HEK293 (cell line): ENCODE measurements at regions not wholly inside any gene's neighbourhood (a gene's known extent, or its start where the extent isn't known, plus 50 kb on each side); places are given as distances from the start of the nearest gene placed in this dataset.
"Not testable (repeated sequence)": the region's sequence is repeated elsewhere in the genome, so short reads cannot be mapped to it uniquely, and the experiment has no call there.

ENCODE experiments used
- CTCF ChIA-PET: fragments of 350-600 bp; formaldehyde crosslinking; extraction: SDS; loops from one replicate; lab custom pipeline; 2021; ENCODE audit warnings: antibody characterized with exemption; lab: Yijun Ruan, JAX
- POLR2A ChIA-PET: fragments of 300-600 bp; formaldehyde crosslinking; extraction: SDS; loops from one replicate; lab custom pipeline; 2020; ENCODE audit warnings: antibody characterized with exemption, inconsistent platforms; lab: Yijun Ruan, JAX
- H3K27ac ChIP-seq: fragments of 200-500 bp; sonication (Bioruptor generic); 2 replicates; pipeline ENCODE4 v1.5.1; 2014; ENCODE audit warnings: low read depth, low read length, control low read depth, inconsistent platforms; ENCODE audit errors: extremely low read depth
- H3K36me3 ChIP-seq, 2 experiments: fragments of 200-500 bp in 1 of 2; sonication (Bioruptor generic) in 1 of 2; 1 replicate in 1 of 2; 2 replicates in 1 of 2; pipeline ENCODE4 v1.5.1; 2014 to 2017; ENCODE audit warnings: inconsistent platforms in 2 of 2, low read length in 2 of 2; ENCODE audit not compliant: control insufficient read depth in 2 of 2, insufficient read depth in 1 of 2
- H3K4me1 ChIP-seq: fragments of 200-500 bp; sonication (Bioruptor generic); 2 replicates; pipeline ENCODE4 v1.5.1; 2014; ENCODE audit warnings: mild to moderate bottlenecking, low read length, inconsistent platforms; ENCODE audit not compliant: control insufficient read depth, insufficient read depth
- H3K4me3 ChIP-seq: 2 replicates; pipeline ENCODE4 v1.5.1; 2011; ENCODE audit warnings: low read depth, mild to moderate bottlenecking, control low read depth, low read length, moderate library complexity
- H3K9me3 ChIP-seq: fragments of 200-500 bp; sonication (Bioruptor generic); 2 replicates; pipeline ENCODE4 v1.5.1; 2014; ENCODE audit warnings: low read depth, low read length, inconsistent platforms; ENCODE audit not compliant: control insufficient read depth, insufficient read depth
- GLI4 ChIP-seq: fragments of 450-650 bp; formaldehyde crosslinking; IDR thresholded peaks from 2 replicates; pipeline ENCODE4 v1.5.1; 2016; ENCODE audit warnings: missing biosample characterization, missing genetic modification characterization
- PRDM1 ChIP-seq: fragments of 450-650 bp; formaldehyde crosslinking; IDR thresholded peaks from 2 replicates; pipeline ENCODE4; 2016; ENCODE audit warnings: missing biosample characterization, missing genetic modification characterization
- ZBTB21 ChIP-seq: fragments of 450-650 bp; formaldehyde crosslinking; IDR thresholded peaks from 2 replicates; pipeline ENCODE4 v1.5.1; 2017; ENCODE audit warnings: missing biosample characterization, missing genetic modification characterization
- ZFP37 ChIP-seq: fragments of 450-650 bp; formaldehyde crosslinking; IDR thresholded peaks from 2 replicates; pipeline ENCODE4 v1.5.1; 2016; ENCODE audit warnings: missing biosample characterization, missing genetic modification characterization
- ZNF112 ChIP-seq: fragments of 450-650 bp; formaldehyde crosslinking; IDR thresholded peaks from 2 replicates; pipeline ENCODE4 v1.5.0; 2017; ENCODE audit warnings: missing biosample characterization, missing genetic modification characterization
- ZNF121 ChIP-seq: fragments of 450-650 bp; formaldehyde crosslinking; IDR thresholded peaks from 2 replicates; pipeline ENCODE4 v1.5.1; 2016; ENCODE audit warnings: missing biosample characterization, missing genetic modification characterization
- ZNF140 ChIP-seq: fragments of 450-650 bp; formaldehyde crosslinking; IDR thresholded peaks from 2 replicates; pipeline ENCODE4 v1.5.1; 2016; ENCODE audit warnings: missing biosample characterization, missing genetic modification characterization
- ZNF175 ChIP-seq: fragments of 450-650 bp; formaldehyde crosslinking; IDR thresholded peaks from 2 replicates; pipeline ENCODE4 v1.5.1; 2016; ENCODE audit warnings: missing biosample characterization, missing genetic modification characterization
- ZNF223 ChIP-seq: fragments of 450-650 bp; formaldehyde crosslinking; IDR thresholded peaks from 2 replicates; pipeline ENCODE4 v1.5.1; 2016; ENCODE audit warnings: missing biosample characterization, missing genetic modification characterization
- ZNF274 ChIP-seq, 2 experiments: fragments of 200-500 bp in 1 of 2; fragments of 450-650 bp in 1 of 2; sonication (Bioruptor generic) in 1 of 2; formaldehyde crosslinking in 1 of 2; IDR thresholded peaks; 2 replicates each; pipeline versions ENCODE4 v1.5.1 to v1.6.1; 2014 to 2016; ENCODE audit warnings: borderline replicate concordance in 1 of 2, inconsistent platforms in 1 of 2, low read length in 1 of 2, missing biosample characterization in 1 of 2, missing genetic modification characterization in 1 of 2
- ZNF394 ChIP-seq: fragments of 450-650 bp; formaldehyde crosslinking; IDR thresholded peaks from 2 replicates; pipeline ENCODE4 v1.5.1; 2016; ENCODE audit warnings: missing biosample characterization, missing genetic modification characterization, mild to moderate bottlenecking, moderate library complexity, borderline replicate concordance
- ZNF426 ChIP-seq: fragments of 450-650 bp; formaldehyde crosslinking; IDR thresholded peaks from 2 replicates; pipeline ENCODE4 v1.5.1; 2017; ENCODE audit warnings: missing biosample characterization, missing genetic modification characterization, mild to moderate bottlenecking, inconsistent platforms, moderate library complexity
- ZNF529 ChIP-seq: fragments of 450-650 bp; formaldehyde crosslinking; IDR thresholded peaks from 2 replicates; pipeline ENCODE4 v1.5.1; 2017; ENCODE audit warnings: missing genetic modification characterization, missing biosample characterization; ENCODE audit not compliant: insufficient replicate concordance
- ZNF555 ChIP-seq: fragments of 450-650 bp; formaldehyde crosslinking; conservative IDR thresholded peaks from 2 replicates; pipeline ENCODE4 v1.5.1; 2017; ENCODE audit warnings: missing biosample characterization, mild to moderate bottlenecking, missing genetic modification characterization, inconsistent platforms
- ZNF623 ChIP-seq: fragments of 450-650 bp; formaldehyde crosslinking; IDR thresholded peaks from 2 replicates; pipeline ENCODE4 v1.5.1; 2016; ENCODE audit warnings: missing biosample characterization, missing genetic modification characterization
- ZNF747 ChIP-seq: fragments of 450-650 bp; formaldehyde crosslinking; IDR thresholded peaks from 2 replicates; pipeline ENCODE4 v1.5.1; 2016; ENCODE audit warnings: missing biosample characterization, missing genetic modification characterization
- ZNF76 ChIP-seq: fragments of 450-650 bp; formaldehyde crosslinking; IDR thresholded peaks from 2 replicates; pipeline ENCODE4; 2016; ENCODE audit warnings: low read depth, missing biosample characterization, missing genetic modification characterization, borderline replicate concordance
- TF ChIP-seq, protein P1 (sequence below): fragments of 450-650 bp; formaldehyde crosslinking; IDR thresholded peaks from 2 replicates; pipeline ENCODE4 v1.5.1; 2016; ENCODE audit warnings: missing biosample characterization, missing genetic modification characterization
- TF ChIP-seq, protein P2 (sequence below): fragments of 450-650 bp; formaldehyde crosslinking; IDR thresholded peaks from 2 replicates; pipeline ENCODE4 v1.5.1; 2016; ENCODE audit warnings: missing biosample characterization, missing genetic modification characterization
- TF ChIP-seq, protein P3 (sequence below): fragments of 450-650 bp; formaldehyde crosslinking; IDR thresholded peaks from 2 replicates; pipeline ENCODE4 v1.5.1; 2016; ENCODE audit warnings: missing biosample characterization, missing genetic modification characterization
- TF ChIP-seq, protein P4 (sequence below): fragments of 450-650 bp; formaldehyde crosslinking; conservative IDR thresholded peaks from 2 replicates; pipeline ENCODE4 v1.5.1; 2016; ENCODE audit warnings: low read depth, missing biosample characterization, missing genetic modification characterization

- TF ChIP-seq GLI4 (tag by site-specific recombination) = no peak
- TF ChIP-seq, protein P1, sequence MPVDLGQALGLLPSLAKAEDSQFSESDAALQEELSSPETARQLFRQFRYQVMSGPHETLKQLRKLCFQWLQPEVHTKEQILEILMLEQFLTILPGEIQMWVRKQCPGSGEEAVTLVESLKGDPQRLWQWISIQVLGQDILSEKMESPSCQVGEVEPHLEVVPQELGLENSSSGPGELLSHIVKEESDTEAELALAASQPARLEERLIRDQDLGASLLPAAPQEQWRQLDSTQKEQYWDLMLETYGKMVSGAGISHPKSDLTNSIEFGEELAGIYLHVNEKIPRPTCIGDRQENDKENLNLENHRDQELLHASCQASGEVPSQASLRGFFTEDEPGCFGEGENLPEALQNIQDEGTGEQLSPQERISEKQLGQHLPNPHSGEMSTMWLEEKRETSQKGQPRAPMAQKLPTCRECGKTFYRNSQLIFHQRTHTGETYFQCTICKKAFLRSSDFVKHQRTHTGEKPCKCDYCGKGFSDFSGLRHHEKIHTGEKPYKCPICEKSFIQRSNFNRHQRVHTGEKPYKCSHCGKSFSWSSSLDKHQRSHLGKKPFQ = no peak
Observed at GRCh38 chr10:38212460-38212859, 118.3 kb downstream of the ZNF37A start (continued).

GRCh38 chr10:38226385-38226784 is 132.2 kb downstream of the ZNF37A start:
- H3K27ac ChIP-seq = no peak overlapping the region
- POLR2A ChIA-PET = no interaction called here
- H3K36me3 ChIP-seq = no peaks in the 10 kb centered on the region
- H3K4me1 ChIP-seq = no peaks in the 10 kb centered on the region
- CTCF ChIA-PET = no interaction called here
- H3K9me3 ChIP-seq = no peaks in the 10 kb centered on the region
- TF ChIP-seq, protein P2, sequence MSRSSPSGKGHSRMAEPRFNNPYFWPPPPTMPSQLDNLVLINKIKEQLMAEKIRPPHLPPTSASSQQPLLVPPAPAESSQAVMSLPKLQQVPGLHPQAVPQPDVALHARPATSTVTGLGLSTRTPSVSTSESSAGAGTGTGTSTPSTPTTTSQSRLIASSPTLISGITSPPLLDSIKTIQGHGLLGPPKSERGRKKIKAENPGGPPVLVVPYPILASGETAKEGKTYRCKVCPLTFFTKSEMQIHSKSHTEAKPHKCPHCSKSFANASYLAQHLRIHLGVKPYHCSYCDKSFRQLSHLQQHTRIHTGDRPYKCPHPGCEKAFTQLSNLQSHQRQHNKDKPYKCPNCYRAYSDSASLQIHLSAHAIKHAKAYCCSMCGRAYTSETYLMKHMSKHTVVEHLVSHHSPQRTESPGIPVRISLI (tag by site-specific recombination) = no peak
- TF ChIP-seq ZNF223 (tag by site-specific recombination) (no peak), ZNF175 (tag by site-specific recombination) (no peak), ZNF140 (tag by site-specific recombination) (no peak), ZNF121 (no peak), ZNF112 (tag by site-specific recombination) (no peak)
- H3K4me3 ChIP-seq = no peak overlapping the region

- no peaks in the 10 kb centered on the region for H3K9me3 ChIP-seq
- POLR2A ChIA-PET = no interaction called here
- H3K4me3 ChIP-seq = no peak overlapping the region
- no peak overlapping the region for H3K27ac ChIP-seq
- no peaks in the 10 kb centered on the region for H3K4me1 ChIP-seq
- TF ChIP-seq ZFP37 (no peak), ZNF623 (tag by site-specific recombination) (peak; percentile 29; the same call in 1 of the 2 replicates), ZBTB21 (tag by site-specific recombination) (no peak), ZNF529 (no peak), ZNF394 (tag by site-specific recombination) (peak; percentile 72; the same call in 1 of the 2 replicates), ZNF426 (tag by site-specific recombination) (peak; percentile 61), ZNF747 (no peak), ZNF76 (tag by site-specific recombination) (no peak), ZNF274 (IDR thresholded peaks at IDR 0.05; ENCODE audit: low read length) (no peak), ZNF274 (tag by site-specific recombination; IDR thresholded peaks at IDR 0.05; ENCODE audit: borderline replicate concordance) (no peak), ZNF555 (tag by site-specific recombination) (peak; percentile 52), PRDM1 (tag by site-specific recombination) (no peak)
- TF ChIP-seq, protein P3, sequence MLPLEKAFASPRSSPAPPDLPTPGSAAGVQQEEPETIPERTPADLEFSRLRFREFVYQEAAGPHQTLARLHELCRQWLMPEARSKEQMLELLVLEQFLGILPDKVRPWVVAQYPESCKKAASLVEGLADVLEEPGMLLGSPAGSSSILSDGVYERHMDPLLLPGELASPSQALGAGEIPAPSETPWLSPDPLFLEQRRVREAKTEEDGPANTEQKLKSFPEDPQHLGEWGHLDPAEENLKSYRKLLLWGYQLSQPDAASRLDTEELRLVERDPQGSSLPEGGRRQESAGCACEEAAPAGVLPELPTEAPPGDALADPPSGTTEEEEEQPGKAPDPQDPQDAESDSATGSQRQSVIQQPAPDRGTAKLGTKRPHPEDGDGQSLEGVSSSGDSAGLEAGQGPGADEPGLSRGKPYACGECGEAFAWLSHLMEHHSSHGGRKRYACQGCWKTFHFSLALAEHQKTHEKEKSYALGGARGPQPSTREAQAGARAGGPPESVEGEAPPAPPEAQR (tag by site-specific recombination) = no peak
- TF ChIP-seq, protein P4, sequence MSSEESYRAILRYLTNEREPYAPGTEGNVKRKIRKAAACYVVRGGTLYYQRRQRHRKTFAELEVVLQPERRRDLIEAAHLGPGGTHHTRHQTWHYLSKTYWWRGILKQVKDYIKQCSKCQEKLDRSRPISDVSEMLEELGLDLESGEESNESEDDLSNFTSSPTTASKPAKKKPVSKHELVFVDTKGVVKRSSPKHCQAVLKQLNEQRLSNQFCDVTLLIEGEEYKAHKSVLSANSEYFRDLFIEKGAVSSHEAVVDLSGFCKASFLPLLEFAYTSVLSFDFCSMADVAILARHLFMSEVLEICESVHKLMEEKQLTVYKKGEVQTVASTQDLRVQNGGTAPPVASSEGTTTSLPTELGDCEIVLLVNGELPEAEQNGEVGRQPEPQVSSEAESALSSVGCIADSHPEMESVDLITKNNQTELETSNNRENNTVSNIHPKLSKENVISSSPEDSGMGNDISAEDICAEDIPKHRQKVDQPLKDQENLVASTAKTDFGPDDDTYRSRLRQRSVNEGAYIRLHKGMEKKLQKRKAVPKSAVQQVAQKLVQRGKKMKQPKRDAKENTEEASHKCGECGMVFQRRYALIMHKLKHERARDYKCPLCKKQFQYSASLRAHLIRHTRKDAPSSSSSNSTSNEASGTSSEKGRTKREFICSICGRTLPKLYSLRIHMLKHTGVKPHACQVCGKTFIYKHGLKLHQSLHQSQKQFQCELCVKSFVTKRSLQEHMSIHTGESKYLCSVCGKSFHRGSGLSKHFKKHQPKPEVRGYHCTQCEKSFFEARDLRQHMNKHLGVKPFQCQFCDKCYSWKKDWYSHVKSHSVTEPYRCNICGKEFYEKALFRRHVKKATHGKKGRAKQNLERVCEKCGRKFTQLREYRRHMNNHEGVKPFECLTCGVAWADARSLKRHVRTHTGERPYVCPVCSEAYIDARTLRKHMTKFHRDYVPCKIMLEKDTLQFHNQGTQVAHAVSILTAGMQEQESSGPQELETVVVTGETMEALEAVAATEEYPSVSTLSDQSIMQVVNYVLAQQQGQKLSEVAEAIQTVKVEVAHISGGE = peak; percentile 59
- TF ChIP-seq, all 188 proteins: peak for 5
- CTCF ChIA-PET = interaction anchor here (0.6 kb wide), 1 partner anchor 198 kb away, joined by 3 read pairs; no protein-coding TSS in a partner anchor
- no peaks in the 10 kb centered on the region for H3K36me3 ChIP-seq
Observed at GRCh38 chr10:38228394-38228793, 134.3 kb downstream of the ZNF37A start.

DNA sequence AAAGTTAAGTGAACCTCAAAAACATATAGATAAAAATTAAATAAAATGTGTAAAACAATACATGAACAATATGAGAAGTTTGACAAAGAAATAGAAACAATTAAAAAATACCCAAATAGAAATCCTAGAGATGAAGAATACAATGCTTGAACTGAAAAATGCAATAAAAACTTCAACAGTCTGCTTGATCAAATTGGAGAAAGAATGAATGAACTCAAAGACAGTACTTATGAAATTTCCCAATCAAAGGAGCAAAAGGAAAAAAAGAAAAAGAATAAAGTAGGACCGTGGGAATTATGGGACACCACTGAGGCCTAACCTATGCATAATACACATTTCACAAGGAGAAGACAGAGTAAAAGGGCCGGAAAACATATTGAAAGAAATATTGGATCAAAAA is 144.3 kb downstream of the ZNF37A start:
- H3K9me3 ChIP-seq, H3K27ac ChIP-seq, POLR2A ChIA-PET, H3K4me3 ChIP-seq, H3K4me1 ChIP-seq, CTCF ChIA-PET, H3K36me3 ChIP-seq: not testable (repeated sequence)
